ENCODE measurements at regions not wholly inside any gene's neighbourhood (a gene's known extent, or its start where the extent isn't known, plus 50 kb on each side); places are given as distances from the start of the nearest gene placed in this dataset.

- no peak for DNase-seq (ENCODE audit: low read depth in 3 of 3)
Measured at GRCh38 chr1:194176212-194176611, 989.8 kb upstream of the B3GALT2 start.

GRCh38 chr1:194175251-194175650 is 988.8 kb upstream of the B3GALT2 start:
- DNase-seq (ENCODE audit: low read depth in 3 of 3) = no peak

GRCh38 chr1:194174528-194174927 is 988.1 kb upstream of the B3GALT2 start:
- no peak for DNase-seq (ENCODE audit: low read depth in 3 of 3)

- DNase-seq (ENCODE audit: low read depth in 3 of 3) = no peak
Measured at GRCh38 chr1:194171596-194171995, 985.2 kb upstream of the B3GALT2 start.

GRCh38 chr1:194167956-194168640 is 981.7 kb upstream of the B3GALT2 start:
- DNase-seq (ENCODE audit: low read depth in 3 of 3) = no peak

GRCh38 chr1:194164755-194165154 is 978.3 kb upstream of the B3GALT2 start:
- no peak for DNase-seq (ENCODE audit: low read depth in 3 of 3)

GRCh38 chr1:194161591-194161990 is 975.2 kb upstream of the B3GALT2 start:
- DNase-seq (ENCODE audit: low read depth in 3 of 3) = no peak

- DNase-seq (ENCODE audit: low read depth in 3 of 3) = no peak
Measured at GRCh38 chr1:194159941-194160340, 973.5 kb upstream of the B3GALT2 start.

GRCh38 chr1:194155962-194156361 is 969.5 kb upstream of the B3GALT2 start:
- DNase-seq (ENCODE audit: low read depth in 3 of 3) = no peak

GRCh38 chr1:194151056-194151455 is 964.6 kb upstream of the B3GALT2 start:
- no peak for DNase-seq (ENCODE audit: low read depth in 3 of 3)

- DNase-seq (ENCODE audit: low read depth in 3 of 3) = no peak
Measured at GRCh38 chr1:194150242-194150641, 963.8 kb upstream of the B3GALT2 start.

GRCh38 chr1:194133152-194133551 is 946.7 kb upstream of the B3GALT2 start:
- no peak for DNase-seq (ENCODE audit: low read depth in 3 of 3)

- DNase-seq (ENCODE audit: low read depth in 3 of 3) = no peak
Measured at GRCh38 chr1:194118086-194118485, 931.7 kb upstream of the B3GALT2 start.

GRCh38 chr1:194117582-194117981 is 931.2 kb upstream of the B3GALT2 start:
- DNase-seq (ENCODE audit: low read depth in 3 of 3) = no peak

GRCh38 chr1:194114288-194114687 is 927.9 kb upstream of the B3GALT2 start:
- DNase-seq (ENCODE audit: low read depth in 3 of 3) = no peak

GRCh38 chr1:194105381-194105780 is 919.0 kb upstream of the B3GALT2 start:
- DNase-seq (ENCODE audit: low read depth in 3 of 3) = no peak

GRCh38 chr1:194104247-194104844 is 917.9 kb upstream of the B3GALT2 start:
- no peak for DNase-seq (ENCODE audit: low read depth in 3 of 3)

- DNase-seq (ENCODE audit: low read depth in 3 of 3) = no peak
Measured at GRCh38 chr1:194103516-194104246, 917.3 kb upstream of the B3GALT2 start.

- no peak for DNase-seq (ENCODE audit: low read depth in 3 of 3)
Measured at GRCh38 chr1:194103101-194103500, 916.7 kb upstream of the B3GALT2 start.

- DNase-seq (ENCODE audit: low read depth in 3 of 3) = no peak
Measured at GRCh38 chr1:194102607-194103006, 916.2 kb upstream of the B3GALT2 start.

GRCh38 chr1:194084755-194085154 is 898.3 kb upstream of the B3GALT2 start:
- no peak for DNase-seq (ENCODE audit: low read depth in 3 of 3)

GRCh38 chr1:194081444-194081843 is 895.0 kb upstream of the B3GALT2 start:
- DNase-seq (ENCODE audit: low read depth in 3 of 3) = no peak

- DNase-seq (ENCODE audit: low read depth in 3 of 3) = no peak
Measured at GRCh38 chr1:194080826-194081225, 894.4 kb upstream of the B3GALT2 start.

Data from stimulated activated CD4-positive, alpha-beta T cell treated with anti-CD3 and anti-CD28 coated beads, TNF-alpha, amount 100 ng/mL, for 24 hours (primary cell).